Choroid plexus epithelial cell (primary cell): ENCODE measurements at regions not wholly inside any gene's neighbourhood (a gene's known extent, or its start where the extent isn't known, plus 50 kb on each side); places are given as distances from the start of the nearest gene placed in this dataset.

Experiments used
- DNase-seq: peaks from one replicate; pipeline ENCODE4 v3.0.0-alpha.2; 2010; ENCODE audit warnings: low read depth
- H3K4me3 ChIP-seq: 2 replicates; pipeline ENCODE4 v1.5.1; 2011; ENCODE audit warnings: low read depth, mild to moderate bottlenecking, control low read depth, low read length, moderate library complexity
- TF ChIP-seq, protein P1 (sequence below): conservative IDR thresholded peaks from 2 replicates; pipeline ENCODE4 v1.5.1; 2011; ENCODE audit warnings: low read depth, mild to moderate bottlenecking, control low read depth, inconsistent platforms, low read length, moderate library complexity

DNA sequence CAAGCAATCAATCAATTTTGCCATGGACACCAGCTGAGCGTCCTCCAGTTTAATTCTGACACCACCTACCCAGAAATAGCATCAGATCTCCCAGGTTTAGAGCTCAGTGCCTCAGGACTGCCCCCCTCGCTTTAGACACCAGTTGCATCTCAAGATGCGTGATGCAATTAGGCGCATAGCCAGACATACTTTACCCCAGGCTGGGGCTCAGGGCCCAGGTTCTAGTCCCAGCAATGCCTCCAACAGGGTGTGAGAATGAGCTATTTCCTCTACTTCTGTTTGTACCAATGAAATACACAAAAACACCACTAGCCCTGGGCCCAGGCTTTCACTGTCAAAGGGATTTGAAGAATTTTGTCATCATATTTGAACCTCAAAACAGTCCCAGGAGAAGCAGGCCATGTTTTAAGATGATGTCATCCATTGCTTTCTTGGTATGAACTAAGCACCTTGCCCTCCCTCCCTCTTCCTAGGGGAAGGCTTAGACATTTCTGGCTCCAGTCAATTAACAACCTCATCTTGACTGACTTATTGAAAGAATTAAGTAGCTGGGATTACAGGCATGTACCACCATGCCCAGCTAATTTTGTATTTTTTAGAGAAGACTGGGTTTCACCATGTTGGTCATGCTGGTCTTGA, 61.5 kb upstream of the INCENP start:
- TF ChIP-seq, protein P1, sequence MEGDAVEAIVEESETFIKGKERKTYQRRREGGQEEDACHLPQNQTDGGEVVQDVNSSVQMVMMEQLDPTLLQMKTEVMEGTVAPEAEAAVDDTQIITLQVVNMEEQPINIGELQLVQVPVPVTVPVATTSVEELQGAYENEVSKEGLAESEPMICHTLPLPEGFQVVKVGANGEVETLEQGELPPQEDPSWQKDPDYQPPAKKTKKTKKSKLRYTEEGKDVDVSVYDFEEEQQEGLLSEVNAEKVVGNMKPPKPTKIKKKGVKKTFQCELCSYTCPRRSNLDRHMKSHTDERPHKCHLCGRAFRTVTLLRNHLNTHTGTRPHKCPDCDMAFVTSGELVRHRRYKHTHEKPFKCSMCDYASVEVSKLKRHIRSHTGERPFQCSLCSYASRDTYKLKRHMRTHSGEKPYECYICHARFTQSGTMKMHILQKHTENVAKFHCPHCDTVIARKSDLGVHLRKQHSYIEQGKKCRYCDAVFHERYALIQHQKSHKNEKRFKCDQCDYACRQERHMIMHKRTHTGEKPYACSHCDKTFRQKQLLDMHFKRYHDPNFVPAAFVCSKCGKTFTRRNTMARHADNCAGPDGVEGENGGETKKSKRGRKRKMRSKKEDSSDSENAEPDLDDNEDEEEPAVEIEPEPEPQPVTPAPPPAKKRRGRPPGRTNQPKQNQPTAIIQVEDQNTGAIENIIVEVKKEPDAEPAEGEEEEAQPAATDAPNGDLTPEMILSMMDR: no peak
- no peak for DNase-seq
- H3K4me3 ChIP-seq: no peak overlapping the region

GRCh38 chr11:62061356-62062222, 62.2 kb upstream of the INCENP start:
- no peak overlapping the region for H3K4me3 ChIP-seq
- TF ChIP-seq, protein P1: no peak
- DNase-seq: no peak

DNA sequence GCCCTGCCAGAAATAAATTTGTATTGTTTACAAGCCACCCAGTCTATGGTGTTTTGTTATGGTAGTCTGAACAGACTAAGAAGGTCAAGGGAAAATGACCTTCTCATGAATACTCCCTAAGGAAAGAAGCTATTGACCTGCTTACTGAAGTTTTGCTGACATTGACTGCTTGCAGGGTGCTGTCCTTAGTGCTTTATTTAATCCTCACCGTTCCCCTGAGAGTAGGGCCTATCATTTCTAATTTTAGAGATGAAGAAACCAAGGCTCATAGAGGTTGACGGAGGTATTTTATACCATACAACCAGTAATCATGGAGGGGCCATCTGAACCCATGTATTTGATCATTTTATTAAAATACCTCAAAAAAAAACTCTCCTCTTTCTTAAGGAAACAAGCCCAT, 66.7 kb upstream of the INCENP start:
- no peak for DNase-seq
- TF ChIP-seq, protein P1: no peak
- no peak overlapping the region for H3K4me3 ChIP-seq

GRCh38 chr11:62055970-62056369, 67.8 kb upstream of the INCENP start:
- TF ChIP-seq, protein P1: no peak
- no peak overlapping the region for H3K4me3 ChIP-seq
- no peak for DNase-seq

GRCh38 chr11:62054484-62055121, 69.2 kb upstream of the INCENP start:
- peak; percentile 46 for DNase-seq
- TF ChIP-seq, protein P1: peak; percentile 29
- no peak overlapping the region for H3K4me3 ChIP-seq

DNA sequence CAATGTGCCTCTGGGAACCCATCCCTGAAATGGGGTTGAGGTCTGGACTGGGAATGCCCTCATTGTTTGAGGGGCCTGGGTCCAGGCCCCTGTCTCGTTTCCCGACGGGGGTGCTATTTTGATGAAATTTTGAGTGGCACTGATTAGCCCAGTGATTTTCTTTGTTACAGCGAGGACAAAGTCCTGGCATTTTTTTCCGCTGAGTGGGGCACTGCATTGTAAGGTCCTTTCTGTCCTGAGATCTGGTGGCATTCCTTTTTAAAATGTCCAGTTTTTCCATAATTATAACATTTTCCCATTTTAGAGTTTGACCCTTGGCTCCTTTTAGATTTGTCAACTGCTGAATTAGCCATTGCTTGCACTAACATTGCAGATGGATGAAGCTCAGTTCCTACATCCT, 69.7 kb upstream of the INCENP start:
- no peak overlapping the region for H3K4me3 ChIP-seq
- TF ChIP-seq, protein P1: no peak
- no peak for DNase-seq
